NCI-H2107 treated with DMSO at 0.1 percent for 48 hours (cell line): ENCODE measurements at regions not wholly inside any gene's neighbourhood (a gene's known extent, or its start where the extent isn't known, plus 50 kb on each side); places are given as distances from the start of the nearest gene placed in this dataset.
"Not testable (repeated sequence)": the region's sequence is repeated elsewhere in the genome, so short reads cannot be mapped to it uniquely, and the experiment has no call there.

Experiments used
- DNase-seq: peaks from one replicate; lab custom pipeline; 2025; ENCODE audit not compliant: unreplicated experiment; lab: John Stamatoyannopoulos, UW

GRCh38 chr15:31586841-31587240 lies 260.2 kb downstream of the KLF13 start:
- DNase-seq = no peak

GRCh38 chr15:31587583-31587982 lies 260.9 kb downstream of the KLF13 start:
- no peak for DNase-seq

- no peak for DNase-seq
Measured at GRCh38 chr15:31590609-31591008, 264.0 kb downstream of the KLF13 start.

DNA sequence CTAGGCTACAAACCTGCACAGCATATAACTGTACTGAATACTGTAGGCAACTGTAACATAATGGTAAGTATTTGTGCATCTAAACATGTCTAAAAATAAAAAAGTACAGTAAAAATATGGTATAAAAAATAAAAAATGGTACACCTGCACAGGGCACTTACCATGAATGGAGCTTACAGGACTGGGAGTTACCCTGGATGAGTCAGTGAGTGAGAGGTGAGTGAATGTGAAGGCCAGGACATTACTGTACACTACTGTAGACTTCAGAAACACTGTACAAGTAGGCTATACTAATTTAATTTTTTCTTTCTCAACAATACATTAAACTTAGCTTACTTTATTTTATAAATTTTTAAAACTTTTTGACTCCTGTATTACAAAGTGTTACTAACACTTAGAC lies 265.3 kb downstream of the KLF13 start:
- DNase-seq = no peak

- DNase-seq = no peak
Measured at GRCh38 chr15:31597466-31597865, 270.8 kb downstream of the KLF13 start.

DNA sequence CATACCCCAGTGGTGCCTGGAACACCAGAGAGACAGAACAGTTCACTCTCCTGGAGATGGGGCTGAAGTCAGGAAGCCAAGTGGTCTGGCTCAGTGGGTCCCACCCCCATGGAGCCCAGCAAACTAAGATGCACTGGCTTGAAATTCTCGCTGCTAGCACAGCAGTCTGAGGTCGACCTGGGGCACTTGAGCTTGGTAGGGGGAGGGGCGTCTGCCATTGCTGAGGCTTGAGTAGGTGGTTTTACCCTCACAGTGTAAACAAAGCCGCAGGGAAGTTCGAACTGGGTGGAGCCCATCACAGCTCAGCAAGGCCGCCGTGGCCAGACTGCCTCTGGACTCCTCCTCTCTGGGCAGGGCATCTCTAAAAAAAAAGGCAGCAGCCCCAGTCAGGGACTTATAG lies 272.0 kb downstream of the KLF13 start:
- DNase-seq = peak; percentile 25

DNA sequence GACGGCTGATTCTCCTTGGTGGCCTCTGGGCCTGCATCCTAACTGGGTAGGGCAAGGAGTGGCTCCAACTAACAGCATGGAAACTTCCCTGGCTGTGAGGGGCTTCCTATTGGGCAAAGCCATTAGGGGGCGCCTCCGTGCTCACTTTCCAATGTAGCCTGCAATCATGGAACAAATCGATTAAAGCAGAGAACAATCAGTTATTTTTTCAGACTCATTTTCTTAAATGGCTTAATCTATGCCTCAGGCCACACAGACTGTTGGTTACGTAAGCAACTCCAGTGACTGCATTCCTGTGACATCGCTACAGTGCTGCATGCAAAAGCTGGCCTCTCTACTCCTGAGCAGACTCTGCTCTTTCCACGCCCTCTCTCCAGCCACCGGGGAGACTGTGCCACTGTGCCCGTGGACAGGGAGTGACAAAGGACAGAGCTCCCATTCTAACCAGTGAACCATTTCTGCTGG lies 278.9 kb downstream of the KLF13 start:
- no peak for DNase-seq

DNA sequence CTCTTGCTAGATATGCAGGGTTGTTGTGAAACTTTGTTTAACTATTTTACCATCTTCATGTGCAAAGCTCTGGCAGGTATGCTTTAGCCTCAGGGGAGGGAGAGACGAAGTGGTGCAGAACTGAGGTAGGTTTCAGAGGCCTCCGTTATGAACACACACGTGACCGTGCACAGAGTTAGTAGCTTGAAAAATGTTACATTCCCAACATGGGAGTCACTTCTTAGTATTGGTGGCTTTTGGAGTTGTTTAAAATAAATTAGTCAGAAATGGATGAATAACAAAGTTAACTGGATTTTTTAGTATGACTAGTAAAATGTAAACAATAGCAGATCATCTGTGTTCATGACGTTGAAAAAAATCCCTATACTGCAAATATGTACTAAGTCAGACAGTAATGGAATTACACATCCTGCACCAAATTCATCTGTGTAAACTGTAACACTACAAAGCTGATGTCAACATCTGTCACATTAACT lies 279.6 kb downstream of the KLF13 start:
- no peak for DNase-seq

DNA sequence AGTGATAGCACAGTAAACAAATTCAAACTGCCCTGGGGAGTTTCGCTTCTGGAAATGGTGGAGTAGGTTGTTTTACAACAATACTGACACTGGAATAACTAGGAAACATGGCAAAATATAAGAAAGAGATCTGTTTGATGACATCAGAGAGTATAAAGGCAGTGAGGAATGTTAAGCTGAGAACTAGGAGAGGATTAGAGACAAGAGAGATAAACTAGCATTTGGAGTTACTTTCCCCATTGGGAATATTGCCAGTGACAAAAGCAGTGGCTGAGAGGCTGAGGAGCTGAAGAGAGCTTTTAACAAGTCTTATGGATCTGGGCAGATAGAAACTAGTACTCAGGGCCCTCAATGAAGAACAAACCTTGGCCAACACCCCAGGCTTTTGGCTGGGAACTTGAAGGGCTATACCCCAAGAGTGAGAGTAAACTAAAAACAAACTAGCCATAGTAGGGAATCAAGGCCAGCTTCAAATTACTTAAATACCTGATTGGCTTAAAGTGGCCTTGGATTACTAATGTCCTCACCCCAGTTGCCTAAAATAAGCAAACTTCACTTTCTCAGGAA lies 280.4 kb downstream of the KLF13 start:
- no peak for DNase-seq

GRCh38 chr15:31607656-31608055 lies 281.0 kb downstream of the KLF13 start:
- DNase-seq = no peak

DNA sequence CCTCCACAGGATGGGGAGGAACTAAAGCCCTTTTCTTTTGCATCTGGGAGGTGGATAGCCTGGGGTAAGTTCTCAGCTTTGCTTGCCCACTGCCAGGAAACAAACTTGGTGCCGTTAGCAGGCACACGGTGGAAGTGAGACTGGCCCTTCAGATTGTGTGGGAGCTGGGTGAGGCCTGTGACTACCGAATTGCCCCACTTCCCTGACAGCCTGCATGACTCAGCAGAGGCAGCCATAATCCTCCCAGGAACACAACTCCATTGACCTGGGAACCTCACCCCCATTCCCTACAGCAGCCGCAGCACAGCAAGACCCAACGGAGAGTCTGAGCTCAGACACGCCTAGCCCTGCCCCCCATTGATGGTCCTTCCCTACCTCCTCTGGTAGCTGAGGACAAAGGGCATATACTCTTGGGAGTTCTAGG lies 282.6 kb downstream of the KLF13 start:
- DNase-seq = no peak

DNA sequence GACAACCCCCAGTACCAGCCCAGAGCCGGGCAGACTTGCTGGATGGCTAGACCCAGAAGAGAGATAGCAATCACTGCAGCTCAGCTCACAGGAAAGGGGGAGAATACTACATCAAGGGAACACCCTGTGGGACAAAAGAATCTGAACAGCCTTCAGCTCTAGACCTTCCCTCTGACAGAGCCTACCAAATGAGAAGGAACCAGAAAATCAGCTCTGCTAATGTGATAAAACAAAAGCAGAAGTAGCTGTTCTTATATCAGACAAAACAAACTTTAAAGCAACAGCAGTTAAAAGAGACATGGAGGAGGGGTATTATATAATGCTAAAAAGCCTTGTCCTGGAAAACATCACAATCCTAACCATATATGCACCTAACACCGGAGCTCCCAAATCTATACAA lies 283.3 kb downstream of the KLF13 start:
- no peak for DNase-seq

DNA sequence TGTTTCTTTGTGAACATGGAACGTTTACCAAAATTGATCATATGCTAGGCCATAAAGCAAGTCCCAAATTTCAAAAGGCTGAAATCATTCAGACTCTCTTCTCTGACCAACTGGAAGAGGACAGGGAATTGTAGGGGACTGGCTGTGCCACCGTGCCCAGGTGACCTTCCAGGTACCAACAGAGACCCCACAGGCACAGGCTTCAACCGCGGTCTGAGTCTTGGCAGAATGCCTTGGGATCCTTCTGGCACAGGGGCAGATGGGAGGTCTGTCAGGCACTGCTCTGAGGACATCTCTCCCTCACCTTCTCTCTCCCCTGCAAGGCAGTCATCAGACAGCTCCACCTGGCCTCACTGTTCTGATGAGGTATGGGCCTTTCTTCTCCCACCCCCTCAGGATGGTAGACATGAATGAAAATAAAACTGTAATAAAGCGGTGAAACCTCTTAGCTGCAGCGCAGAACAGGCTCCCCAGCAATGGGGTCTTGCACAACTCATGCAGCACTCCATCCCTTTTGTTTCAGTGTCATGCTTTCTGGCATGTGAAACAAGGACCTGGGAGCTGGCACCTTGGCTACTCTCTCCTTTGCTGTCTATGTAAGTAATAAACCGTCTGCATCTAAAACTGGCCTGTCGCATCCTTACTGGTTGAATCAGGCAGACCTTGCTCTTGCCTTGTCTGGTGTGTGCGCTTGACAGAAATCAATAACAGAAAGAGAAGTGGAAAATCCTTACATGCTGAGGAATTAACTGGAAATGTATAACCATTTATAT lies 289.2 kb downstream of the KLF13 start:
- DNase-seq = no peak

DNA sequence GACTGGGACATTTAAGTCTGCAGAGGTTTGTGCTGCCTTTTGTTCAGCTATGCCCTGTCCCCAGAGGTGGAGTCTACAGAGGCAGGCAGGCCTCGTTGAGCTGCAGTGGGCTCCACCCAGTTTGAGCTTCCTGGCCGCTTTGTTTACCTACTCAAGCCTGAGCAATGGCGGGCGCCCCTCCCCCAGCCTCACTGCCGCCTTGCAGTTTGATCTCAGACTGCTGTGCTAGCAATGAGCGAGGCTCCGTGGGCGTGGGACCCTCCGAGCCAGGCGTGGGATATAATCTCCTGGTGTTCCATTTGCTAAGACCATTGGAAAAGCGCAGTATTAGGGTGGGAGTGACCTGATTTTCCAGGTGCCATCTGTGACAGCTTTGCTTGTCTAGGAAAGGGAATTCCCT lies 296.7 kb downstream of the KLF13 start:
- not testable (repeated sequence) for DNase-seq

GRCh38 chr15:31624115-31624514 lies 297.5 kb downstream of the KLF13 start:
- DNase-seq = not testable (repeated sequence)

DNA sequence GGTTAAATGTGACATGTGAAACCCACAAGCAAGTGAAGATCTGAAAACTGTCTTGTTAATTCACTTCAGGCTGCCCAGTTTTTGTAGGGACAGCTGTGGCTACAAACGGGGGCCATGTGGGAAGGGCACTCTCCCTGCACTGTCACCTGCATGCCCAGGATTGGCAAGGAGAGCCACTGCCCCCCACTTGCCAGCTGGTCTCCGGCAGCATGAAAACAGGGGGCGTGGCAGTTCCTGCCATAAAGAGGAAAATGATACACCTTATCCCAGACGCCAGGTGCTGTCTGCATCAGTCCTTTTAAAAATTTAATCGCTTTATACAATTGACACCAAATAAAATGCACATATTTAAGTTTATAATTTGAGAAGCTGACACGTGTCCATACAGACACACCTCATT lies 309.1 kb downstream of the KLF13 start:
- DNase-seq = peak; percentile 48

GRCh38 chr15:31636911-31637310 lies 310.3 kb downstream of the KLF13 start:
- not testable (repeated sequence) for DNase-seq

- DNase-seq = not testable (repeated sequence)
Measured at GRCh38 chr15:31643955-31644354, 317.3 kb downstream of the KLF13 start.

DNA sequence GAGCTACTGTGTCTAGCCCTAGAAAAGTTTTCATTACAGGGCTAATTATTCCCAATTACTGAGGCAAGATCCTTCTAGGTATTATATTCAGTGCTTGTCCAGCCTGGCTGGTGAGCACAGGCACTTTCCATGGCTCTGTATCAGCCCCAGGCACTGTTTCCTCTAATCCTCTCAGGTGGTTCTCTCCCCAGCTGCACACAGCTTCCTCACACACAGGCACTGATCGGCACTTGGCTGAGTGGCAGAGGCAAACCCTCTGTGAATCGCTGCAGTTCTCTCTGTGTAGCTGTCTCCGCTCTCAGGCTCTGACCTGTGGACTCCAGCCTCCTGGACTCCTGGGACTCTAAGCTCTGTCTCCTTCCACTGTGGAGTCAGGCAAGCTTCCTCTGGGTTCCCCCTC lies 318.1 kb downstream of the KLF13 start:
- not testable (repeated sequence) for DNase-seq

GRCh38 chr15:31647337-31647826 lies 320.7 kb downstream of the KLF13 start:
- not testable (repeated sequence) for DNase-seq

DNA sequence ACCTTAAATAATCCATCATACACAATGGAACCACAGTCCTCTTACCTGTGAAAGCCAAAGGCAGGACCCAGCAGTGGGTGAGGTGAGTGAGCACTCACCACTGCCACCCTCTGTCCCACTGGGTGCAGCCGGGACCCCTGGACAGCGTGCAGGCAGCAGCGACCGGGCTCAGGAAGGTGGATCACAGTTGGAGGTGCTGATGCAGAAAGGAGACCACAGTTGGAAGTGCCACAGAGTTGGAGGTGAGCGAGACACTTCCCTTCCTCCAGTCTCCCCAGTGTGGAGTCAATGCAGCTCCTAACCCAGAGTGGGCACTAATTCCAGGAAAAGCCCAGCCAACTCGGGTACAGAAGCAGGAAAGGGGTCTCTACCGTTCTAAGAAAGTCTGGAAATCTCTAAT lies 323.0 kb downstream of the KLF13 start:
- DNase-seq = not testable (repeated sequence)

- DNase-seq = not testable (repeated sequence)
Measured at GRCh38 chr15:31650055-31650701, 323.5 kb downstream of the KLF13 start.
